ENCODE measurements at regions not wholly inside any gene's neighbourhood (a gene's known extent, or its start where the extent isn't known, plus 50 kb on each side); places are given as distances from the start of the nearest gene placed in this dataset.

DNA sequence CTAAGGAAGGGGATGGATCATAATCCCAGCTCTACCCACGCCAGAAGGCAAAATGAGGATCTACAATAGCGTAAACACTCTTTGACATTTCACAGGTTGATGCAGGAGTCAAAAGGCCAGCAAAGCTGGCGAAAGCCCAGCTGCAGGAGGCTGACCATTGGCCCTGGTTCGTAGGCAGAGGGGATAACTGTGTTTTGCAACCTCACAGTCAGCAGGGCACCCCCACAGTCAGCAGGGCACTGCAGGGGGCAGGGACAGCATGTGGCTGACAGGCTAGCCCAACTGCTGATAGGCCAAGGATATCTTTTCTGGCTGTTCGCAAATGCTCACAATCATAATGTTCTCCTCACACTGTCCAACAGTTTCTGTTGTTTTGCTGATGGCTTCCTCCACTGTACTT, 372.7 kb downstream of the BUD13 start:
- no peaks in the 10 kb centered on the region for H4K20me1 ChIP-seq (ENCODE audit: insufficient read depth)
- H3K27ac ChIP-seq (ENCODE audit: low read length), result no peak overlapping the region
- no peaks in the 10 kb centered on the region for H3F3A ChIP-seq (ENCODE audit: insufficient read depth, low read length, poor library complexity, severe bottlenecking)
- H3K9me3 ChIP-seq (ENCODE audit: low read length), result no peaks in the 10 kb centered on the region
- no peak overlapping the region for H2AFZ ChIP-seq (ENCODE audit: low read depth, low read length)
- H3K9me2 ChIP-seq (ENCODE audit: insufficient read depth, low read length), result no peaks in the 10 kb centered on the region
- H3K4me2 ChIP-seq (ENCODE audit: low read length), result no peak overlapping the region
- no peaks in the 10 kb centered on the region for H3K79me2 ChIP-seq (replicated peaks; ENCODE audit: insufficient read depth, low read length)
- no peak overlapping the region for H3K4me3 ChIP-seq (ENCODE audit: low read length)
- no peak overlapping the region for H3K9ac ChIP-seq (ENCODE audit: low read length)
- no peaks in the 10 kb centered on the region for H3K36me3 ChIP-seq (ENCODE audit: insufficient read depth, low read length)
- no peak for TF ChIP-seq TAF1 (IDR thresholded peaks at IDR 0.05; ENCODE audit: low read depth)
- no peaks in the 10 kb centered on the region for H3K27me3 ChIP-seq (ENCODE audit: insufficient read depth, low read depth, low read length)

DNA sequence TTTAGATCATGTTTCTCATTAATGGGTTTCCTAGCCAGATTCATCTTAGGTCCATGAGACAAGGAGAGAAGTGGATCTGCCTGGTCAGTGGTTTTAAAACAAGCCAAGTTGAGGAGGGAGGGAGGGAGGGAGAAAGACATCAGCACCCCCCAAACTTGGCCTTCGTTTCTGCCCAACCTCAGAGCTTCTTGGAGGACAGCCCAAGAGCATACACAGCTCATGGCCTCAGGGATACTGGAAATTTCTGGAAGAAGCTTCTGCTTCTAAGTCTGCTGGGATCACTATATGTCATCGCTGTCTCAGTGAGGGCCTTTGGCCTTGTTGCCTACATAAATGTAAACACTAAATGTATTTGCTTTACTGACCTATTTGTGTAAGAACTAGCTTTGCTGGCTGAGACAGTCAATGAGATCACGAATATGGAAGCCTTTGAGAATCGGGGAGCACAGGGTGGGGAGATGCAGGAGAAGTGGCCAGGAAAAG, 375.1 kb downstream of the BUD13 start:
- no peak overlapping the region for H2AFZ ChIP-seq (ENCODE audit: low read depth, low read length)
- no peak overlapping the region for H3K27ac ChIP-seq (ENCODE audit: low read length)
- no peaks in the 10 kb centered on the region for H3K27me3 ChIP-seq (ENCODE audit: insufficient read depth, low read depth, low read length)
- no peak overlapping the region for H3K4me2 ChIP-seq (ENCODE audit: low read length)
- no peaks in the 10 kb centered on the region for H4K20me1 ChIP-seq (ENCODE audit: insufficient read depth)
- H3K36me3 ChIP-seq (ENCODE audit: insufficient read depth, low read length), result no peaks in the 10 kb centered on the region
- no peaks in the 10 kb centered on the region for H3F3A ChIP-seq (ENCODE audit: insufficient read depth, low read length, poor library complexity, severe bottlenecking)
- no peaks in the 10 kb centered on the region for H3K79me2 ChIP-seq (replicated peaks; ENCODE audit: insufficient read depth, low read length)
- H3K4me3 ChIP-seq (ENCODE audit: low read length), result no peak overlapping the region
- no peaks in the 10 kb centered on the region for H3K9me3 ChIP-seq (ENCODE audit: low read length)
- no peak overlapping the region for H3K9ac ChIP-seq (ENCODE audit: low read length)
- no peaks in the 10 kb centered on the region for H3K9me2 ChIP-seq (ENCODE audit: insufficient read depth, low read length)
- TF ChIP-seq POLR2AphosphoS5 (IDR thresholded peaks at IDR 0.05), result no peak
- TF ChIP-seq, protein P1, sequence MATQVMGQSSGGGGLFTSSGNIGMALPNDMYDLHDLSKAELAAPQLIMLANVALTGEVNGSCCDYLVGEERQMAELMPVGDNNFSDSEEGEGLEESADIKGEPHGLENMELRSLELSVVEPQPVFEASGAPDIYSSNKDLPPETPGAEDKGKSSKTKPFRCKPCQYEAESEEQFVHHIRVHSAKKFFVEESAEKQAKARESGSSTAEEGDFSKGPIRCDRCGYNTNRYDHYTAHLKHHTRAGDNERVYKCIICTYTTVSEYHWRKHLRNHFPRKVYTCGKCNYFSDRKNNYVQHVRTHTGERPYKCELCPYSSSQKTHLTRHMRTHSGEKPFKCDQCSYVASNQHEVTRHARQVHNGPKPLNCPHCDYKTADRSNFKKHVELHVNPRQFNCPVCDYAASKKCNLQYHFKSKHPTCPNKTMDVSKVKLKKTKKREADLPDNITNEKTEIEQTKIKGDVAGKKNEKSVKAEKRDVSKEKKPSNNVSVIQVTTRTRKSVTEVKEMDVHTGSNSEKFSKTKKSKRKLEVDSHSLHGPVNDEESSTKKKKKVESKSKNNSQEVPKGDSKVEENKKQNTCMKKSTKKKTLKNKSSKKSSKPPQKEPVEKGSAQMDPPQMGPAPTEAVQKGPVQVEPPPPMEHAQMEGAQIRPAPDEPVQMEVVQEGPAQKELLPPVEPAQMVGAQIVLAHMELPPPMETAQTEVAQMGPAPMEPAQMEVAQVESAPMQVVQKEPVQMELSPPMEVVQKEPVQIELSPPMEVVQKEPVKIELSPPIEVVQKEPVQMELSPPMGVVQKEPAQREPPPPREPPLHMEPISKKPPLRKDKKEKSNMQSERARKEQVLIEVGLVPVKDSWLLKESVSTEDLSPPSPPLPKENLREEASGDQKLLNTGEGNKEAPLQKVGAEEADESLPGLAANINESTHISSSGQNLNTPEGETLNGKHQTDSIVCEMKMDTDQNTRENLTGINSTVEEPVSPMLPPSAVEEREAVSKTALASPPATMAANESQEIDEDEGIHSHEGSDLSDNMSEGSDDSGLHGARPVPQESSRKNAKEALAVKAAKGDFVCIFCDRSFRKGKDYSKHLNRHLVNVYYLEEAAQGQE (IDR thresholded peaks at IDR 0.05; ENCODE audit: borderline replicate concordance), result no peak
- no peak for TF ChIP-seq EP300 (conservative IDR thresholded peaks at IDR 0.05; ENCODE audit: poor library complexity, severe bottlenecking)
- no peak for TF ChIP-seq TAF1 (IDR thresholded peaks at IDR 0.05; ENCODE audit: low read depth)
- no peak for TF ChIP-seq EZH2 (IDR thresholded peaks at IDR 0.05; ENCODE audit: borderline replicate concordance, insufficient read depth, low read length, poor library complexity, severe bottlenecking)
- TF ChIP-seq, protein P2, sequence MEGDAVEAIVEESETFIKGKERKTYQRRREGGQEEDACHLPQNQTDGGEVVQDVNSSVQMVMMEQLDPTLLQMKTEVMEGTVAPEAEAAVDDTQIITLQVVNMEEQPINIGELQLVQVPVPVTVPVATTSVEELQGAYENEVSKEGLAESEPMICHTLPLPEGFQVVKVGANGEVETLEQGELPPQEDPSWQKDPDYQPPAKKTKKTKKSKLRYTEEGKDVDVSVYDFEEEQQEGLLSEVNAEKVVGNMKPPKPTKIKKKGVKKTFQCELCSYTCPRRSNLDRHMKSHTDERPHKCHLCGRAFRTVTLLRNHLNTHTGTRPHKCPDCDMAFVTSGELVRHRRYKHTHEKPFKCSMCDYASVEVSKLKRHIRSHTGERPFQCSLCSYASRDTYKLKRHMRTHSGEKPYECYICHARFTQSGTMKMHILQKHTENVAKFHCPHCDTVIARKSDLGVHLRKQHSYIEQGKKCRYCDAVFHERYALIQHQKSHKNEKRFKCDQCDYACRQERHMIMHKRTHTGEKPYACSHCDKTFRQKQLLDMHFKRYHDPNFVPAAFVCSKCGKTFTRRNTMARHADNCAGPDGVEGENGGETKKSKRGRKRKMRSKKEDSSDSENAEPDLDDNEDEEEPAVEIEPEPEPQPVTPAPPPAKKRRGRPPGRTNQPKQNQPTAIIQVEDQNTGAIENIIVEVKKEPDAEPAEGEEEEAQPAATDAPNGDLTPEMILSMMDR (IDR thresholded peaks at IDR 0.05; ENCODE audit: poor library complexity, severe bottlenecking), result no peak
- TF ChIP-seq SMC3 (conservative IDR thresholded peaks at IDR 0.05; ENCODE audit: poor library complexity), result no peak
- TF ChIP-seq RAD21 (conservative IDR thresholded peaks at IDR 0.05), result no peak
- TF ChIP-seq MXI1 (conservative IDR thresholded peaks at IDR 0.05; ENCODE audit: poor library complexity, severe bottlenecking), result no peak

DNA sequence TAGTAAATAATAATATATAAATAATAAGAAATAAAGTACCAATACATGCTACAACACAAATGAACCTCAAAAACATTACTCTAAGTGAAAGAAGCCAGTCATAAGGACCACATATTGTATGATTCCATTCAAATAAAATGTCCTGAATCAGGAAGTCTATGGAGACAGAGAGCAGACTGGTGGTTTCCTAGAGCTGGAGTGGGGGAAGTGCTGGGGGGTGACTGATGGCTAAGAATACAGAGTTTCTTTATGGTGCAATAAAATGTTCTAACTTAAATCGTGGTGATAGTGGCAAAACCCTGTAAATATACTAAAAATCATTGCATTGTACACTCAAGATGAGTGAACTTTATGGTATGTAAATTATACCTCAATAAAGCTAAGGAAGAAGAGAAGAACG, 376.5 kb downstream of the BUD13 start:
- no peaks in the 10 kb centered on the region for H3F3A ChIP-seq (ENCODE audit: insufficient read depth, low read length, poor library complexity, severe bottlenecking)
- TF ChIP-seq TAF1 (IDR thresholded peaks at IDR 0.05; ENCODE audit: low read depth), result no peak
- TF ChIP-seq, protein P1 (IDR thresholded peaks at IDR 0.05; ENCODE audit: borderline replicate concordance), result no peak
- TF ChIP-seq EZH2 (IDR thresholded peaks at IDR 0.05; ENCODE audit: borderline replicate concordance, insufficient read depth, low read length, poor library complexity, severe bottlenecking), result no peak
- TF ChIP-seq, protein P2 (IDR thresholded peaks at IDR 0.05; ENCODE audit: poor library complexity, severe bottlenecking), result no peak
- TF ChIP-seq MXI1 (conservative IDR thresholded peaks at IDR 0.05; ENCODE audit: poor library complexity, severe bottlenecking), result no peak
- no peak for TF ChIP-seq RAD21 (conservative IDR thresholded peaks at IDR 0.05)
- TF ChIP-seq SMC3 (conservative IDR thresholded peaks at IDR 0.05; ENCODE audit: poor library complexity), result no peak
- TF ChIP-seq POLR2AphosphoS5 (IDR thresholded peaks at IDR 0.05), result no peak
- no peak for TF ChIP-seq EP300 (conservative IDR thresholded peaks at IDR 0.05; ENCODE audit: poor library complexity, severe bottlenecking)
- H3K36me3 ChIP-seq (ENCODE audit: insufficient read depth, low read length), result no peaks in the 10 kb centered on the region
- no peaks in the 10 kb centered on the region for H3K9me3 ChIP-seq (ENCODE audit: low read length)
- H3K27ac ChIP-seq (ENCODE audit: low read length), result no peak overlapping the region
- H4K20me1 ChIP-seq (ENCODE audit: insufficient read depth), result no peaks in the 10 kb centered on the region
- H2AFZ ChIP-seq (ENCODE audit: low read depth, low read length), result no peak overlapping the region
- H3K9ac ChIP-seq (ENCODE audit: low read length), result no peak overlapping the region
- no peaks in the 10 kb centered on the region for H3K9me2 ChIP-seq (ENCODE audit: insufficient read depth, low read length)
- no peaks in the 10 kb centered on the region for H3K79me2 ChIP-seq (replicated peaks; ENCODE audit: insufficient read depth, low read length)
- H3K4me3 ChIP-seq (ENCODE audit: low read length), result no peak overlapping the region
- H3K27me3 ChIP-seq (ENCODE audit: insufficient read depth, low read depth, low read length), result no peaks in the 10 kb centered on the region
- no peak overlapping the region for H3K4me2 ChIP-seq (ENCODE audit: low read length)

Measured in neural cell (in vitro differentiated cells).